ENCODE measurements at regions not wholly inside any gene's neighbourhood (a gene's known extent, or its start where the extent isn't known, plus 50 kb on each side); places are given as distances from the start of the nearest gene placed in this dataset.
A peak's percentile ranks its signal among the peaks of the same experiment; 100 is the strongest.

GRCh38 chr3:88369767-88370166 lies 220.0 kb downstream of the C3orf38 start:
- no peak overlapping the region for H3K4me3 Mint-ChIP-seq
- no peak for ATAC-seq
- no peaks in the 10 kb centered on the region for H3K36me3 Mint-ChIP-seq (ENCODE audit: low read depth)
- H3K27me3 Mint-ChIP-seq: no peaks in the 10 kb centered on the region
- DNase-seq: no peak
- H3K27ac Mint-ChIP-seq: no peak overlapping the region
- no peaks in the 10 kb centered on the region for H3K4me1 Mint-ChIP-seq
- H3K9me3 ChIP-seq (ENCODE audit: control insufficient read depth, low read length, poor library complexity, severe bottlenecking): no peaks in the 10 kb centered on the region

- no peaks in the 10 kb centered on the region for H3K27me3 Mint-ChIP-seq
- no peak overlapping the region for H3K4me3 Mint-ChIP-seq
- H3K4me1 Mint-ChIP-seq: peaks cover 2% of the 10 kb centered on the region
- no peak overlapping the region for H3K27ac Mint-ChIP-seq
- DNase-seq (no peak), ATAC-seq (no peak)
- no peaks in the 10 kb centered on the region for H3K36me3 Mint-ChIP-seq (ENCODE audit: low read depth)
- no peaks in the 10 kb centered on the region for H3K9me3 ChIP-seq (ENCODE audit: control insufficient read depth, low read length, poor library complexity, severe bottlenecking)
These were observed 235.3 kb downstream of the C3orf38 start for GRCh38 chr3:88385090-88385489.

DNA sequence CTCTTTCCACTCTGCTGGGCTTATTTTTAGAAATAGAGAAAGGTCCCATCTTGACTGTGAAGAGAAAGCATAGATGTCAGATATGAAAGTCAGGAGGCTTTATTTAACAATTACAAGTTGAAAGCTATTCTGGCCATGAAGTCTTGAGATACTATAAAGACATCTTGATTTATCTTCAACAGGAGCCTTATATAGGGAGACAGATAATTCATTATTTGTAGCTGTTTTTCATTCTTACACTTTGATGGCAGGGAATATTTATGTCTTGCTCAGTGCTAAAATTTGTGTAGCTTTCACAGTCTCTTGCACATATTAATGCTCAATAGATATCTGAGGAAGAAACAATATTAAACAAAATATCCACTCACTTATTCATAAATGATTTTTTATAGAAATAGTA lies 248.8 kb downstream of the C3orf38 start:
- H3K9me3 ChIP-seq (ENCODE audit: control insufficient read depth, low read length, poor library complexity, severe bottlenecking): no peaks in the 10 kb centered on the region
- DNase-seq: no peak
- Mint-ChIP-seq H3K27me3 (no peaks in the 10 kb centered on the region), H3K4me3 (no peak overlapping the region), H3K36me3 (ENCODE audit: low read depth) (no peaks in the 10 kb centered on the region), H3K4me1 (no peaks in the 10 kb centered on the region), H3K27ac (no peak overlapping the region)
- no peak for ATAC-seq

- H3K4me3 Mint-ChIP-seq: no peak overlapping the region
- no peaks in the 10 kb centered on the region for H3K27me3 Mint-ChIP-seq
- no peaks in the 10 kb centered on the region for H3K36me3 Mint-ChIP-seq (ENCODE audit: low read depth)
- H3K4me1 Mint-ChIP-seq: peaks cover 5% of the 10 kb centered on the region
- no peak overlapping the region for H3K27ac Mint-ChIP-seq
- no peak for ATAC-seq
- no peak for DNase-seq
- no peaks in the 10 kb centered on the region for H3K9me3 ChIP-seq (ENCODE audit: control insufficient read depth, low read length, poor library complexity, severe bottlenecking)
These were observed 253.6 kb downstream of the C3orf38 start for GRCh38 chr3:88403319-88403718.

GRCh38 chr3:88408097-88408496 lies 258.3 kb downstream of the C3orf38 start:
- Mint-ChIP-seq H3K4me1 (peaks cover 10% of the 10 kb centered on the region), H3K36me3 (ENCODE audit: low read depth) (no peaks in the 10 kb centered on the region), H3K4me3 (no peak overlapping the region), H3K27me3 (no peaks in the 10 kb centered on the region), H3K27ac (no peak overlapping the region)
- no peaks in the 10 kb centered on the region for H3K9me3 ChIP-seq (ENCODE audit: control insufficient read depth, low read length, poor library complexity, severe bottlenecking)
- no peak for DNase-seq
- ATAC-seq: no peak

DNA sequence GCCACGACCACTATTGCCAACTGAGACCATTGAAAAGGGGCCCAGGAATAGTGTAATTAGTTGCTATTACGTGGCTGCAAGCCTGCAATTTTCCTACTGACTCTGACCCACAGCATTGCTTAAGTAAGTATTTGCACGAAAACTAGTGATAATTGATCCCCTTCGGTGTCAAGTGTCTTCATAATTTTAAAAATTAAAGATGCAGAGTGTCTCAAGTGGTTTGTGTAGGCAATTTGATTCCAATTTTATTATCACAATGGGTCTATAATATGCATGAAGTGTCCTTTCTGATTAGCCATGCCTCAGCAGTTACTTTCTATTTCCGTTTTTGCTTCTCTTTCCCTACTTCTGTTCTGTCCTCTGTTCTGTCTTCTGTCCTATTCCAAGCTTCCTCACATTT lies 259.2 kb downstream of the C3orf38 start:
- Mint-ChIP-seq H3K27me3 (no peaks in the 10 kb centered on the region), H3K27ac (peak overlapping the region; percentile 12), H3K4me3 (peak overlapping the region; percentile 19), H3K4me1 (peaks cover 10% of the 10 kb centered on the region), H3K36me3 (ENCODE audit: low read depth) (no peaks in the 10 kb centered on the region)
- no peaks in the 10 kb centered on the region for H3K9me3 ChIP-seq (ENCODE audit: control insufficient read depth, low read length, poor library complexity, severe bottlenecking)
- ATAC-seq (no peak), DNase-seq (no peak)

GRCh38 chr3:88410259-88410658 lies 260.5 kb downstream of the C3orf38 start:
- Mint-ChIP-seq H3K4me3 (no peak overlapping the region), H3K27me3 (no peaks in the 10 kb centered on the region), H3K27ac (peak overlapping the region; percentile 45), H3K4me1 (peaks cover 9% of the 10 kb centered on the region), H3K36me3 (ENCODE audit: low read depth) (no peaks in the 10 kb centered on the region)
- ATAC-seq (peak; percentile 72), DNase-seq (no peak)
- H3K9me3 ChIP-seq (ENCODE audit: control insufficient read depth, low read length, poor library complexity, severe bottlenecking): no peaks in the 10 kb centered on the region

- Mint-ChIP-seq H3K27ac (no peak overlapping the region), H3K36me3 (ENCODE audit: low read depth) (no peaks in the 10 kb centered on the region), H3K4me3 (no peak overlapping the region), H3K4me1 (peaks cover 5% of the 10 kb centered on the region), H3K27me3 (no peaks in the 10 kb centered on the region)
- no peak for ATAC-seq
- DNase-seq: no peak
- no peaks in the 10 kb centered on the region for H3K9me3 ChIP-seq (ENCODE audit: control insufficient read depth, low read length, poor library complexity, severe bottlenecking)
These were observed 262.6 kb downstream of the C3orf38 start for GRCh38 chr3:88412346-88412745.

DNA sequence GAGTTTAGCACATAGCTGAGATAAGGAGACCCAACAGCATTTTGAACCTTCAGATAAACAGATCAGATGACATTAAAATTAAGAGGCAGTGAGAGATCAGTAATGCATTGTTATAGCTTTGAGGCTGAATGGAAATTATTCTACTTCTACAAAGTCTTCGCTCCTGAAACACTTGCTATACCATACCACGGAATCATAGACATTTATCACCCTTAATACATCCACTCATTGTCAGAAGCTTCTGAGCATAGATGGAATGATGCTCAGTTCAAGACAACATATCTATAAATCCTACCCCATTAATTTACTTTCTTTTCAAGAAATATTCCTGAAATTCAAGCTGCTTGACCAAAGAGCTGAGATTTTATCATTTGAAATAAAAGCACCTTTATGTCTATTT lies 266.7 kb downstream of the C3orf38 start:
- H3K27ac Mint-ChIP-seq: no peak overlapping the region
- no peak for ATAC-seq
- no peaks in the 10 kb centered on the region for H3K27me3 Mint-ChIP-seq
- no peak overlapping the region for H3K4me3 Mint-ChIP-seq
- H3K9me3 ChIP-seq (ENCODE audit: control insufficient read depth, low read length, poor library complexity, severe bottlenecking): no peaks in the 10 kb centered on the region
- DNase-seq: no peak
- no peaks in the 10 kb centered on the region for H3K4me1 Mint-ChIP-seq
- H3K36me3 Mint-ChIP-seq (ENCODE audit: low read depth): no peaks in the 10 kb centered on the region

DNA sequence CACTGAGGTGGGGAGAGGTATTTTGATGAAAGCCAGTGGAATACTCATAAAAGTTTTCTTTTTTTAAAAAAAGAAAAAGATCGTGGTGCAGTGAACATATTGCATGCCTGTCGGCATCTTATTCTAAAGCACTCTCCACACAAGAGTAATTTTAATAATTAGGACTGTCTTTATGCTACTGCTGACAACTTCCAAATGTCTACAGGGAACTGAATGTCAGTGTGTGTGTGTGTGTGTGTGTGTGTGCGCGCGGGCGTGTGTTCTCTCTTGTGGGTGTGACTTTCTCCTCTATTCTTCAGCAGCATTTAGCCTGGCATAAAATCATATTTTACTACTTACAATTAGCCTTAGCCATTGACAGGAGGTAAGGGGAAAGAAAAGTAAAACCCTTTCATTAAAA lies 268.5 kb downstream of the C3orf38 start:
- Mint-ChIP-seq H3K4me3 (no peak overlapping the region), H3K27me3 (no peaks in the 10 kb centered on the region)

GRCh38 chr3:88433568-88433967 lies 283.8 kb downstream of the C3orf38 start:
- no peaks in the 10 kb centered on the region for H3K9me3 ChIP-seq (ENCODE audit: control insufficient read depth, low read length, poor library complexity, severe bottlenecking)
- peak overlapping the region; percentile 46 for H3K4me3 Mint-ChIP-seq
- no peak overlapping the region for H3K27ac Mint-ChIP-seq
- no peaks in the 10 kb centered on the region for H3K4me1 Mint-ChIP-seq
- no peaks in the 10 kb centered on the region for H3K36me3 Mint-ChIP-seq (ENCODE audit: low read depth)
- DNase-seq (no peak), ATAC-seq (peak; percentile 37)
- no peaks in the 10 kb centered on the region for H3K27me3 Mint-ChIP-seq

More for the DNA sequence above, 268.5 kb downstream of the C3orf38 start:
- Mint-ChIP-seq H3K27ac (no peak overlapping the region), H3K4me1 (no peaks in the 10 kb centered on the region), H3K36me3 (ENCODE audit: low read depth) (no peaks in the 10 kb centered on the region)
- ATAC-seq: no peak
- no peak for DNase-seq
- H3K9me3 ChIP-seq (ENCODE audit: control insufficient read depth, low read length, poor library complexity, severe bottlenecking): no peaks in the 10 kb centered on the region

DNA sequence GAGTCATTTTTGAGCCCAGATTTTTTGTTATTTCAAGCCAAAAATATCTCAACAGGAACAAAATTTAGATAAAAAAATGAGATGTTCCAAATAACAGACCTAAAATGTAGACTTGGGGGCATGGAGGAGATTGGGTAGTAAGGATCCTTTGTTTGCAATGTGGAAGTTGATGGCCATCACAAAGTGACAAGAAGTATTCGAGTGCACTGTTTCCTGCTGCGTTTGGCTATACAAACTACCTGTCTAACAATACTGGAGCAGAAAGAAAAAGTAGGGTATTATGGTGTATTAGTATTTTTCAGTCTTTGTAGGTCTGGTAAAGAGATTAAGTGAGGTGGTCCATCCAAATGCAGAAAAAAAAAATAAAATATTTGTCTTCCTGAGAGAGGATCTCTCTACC lies 284.2 kb downstream of the C3orf38 start:
- no peaks in the 10 kb centered on the region for H3K27me3 Mint-ChIP-seq
- ATAC-seq (no peak), DNase-seq (no peak)
- H3K27ac Mint-ChIP-seq: no peak overlapping the region
- H3K4me1 Mint-ChIP-seq: no peaks in the 10 kb centered on the region
- H3K9me3 ChIP-seq (ENCODE audit: control insufficient read depth, low read length, poor library complexity, severe bottlenecking): no peaks in the 10 kb centered on the region
- peak overlapping the region; percentile 46 for H3K4me3 Mint-ChIP-seq
- H3K36me3 Mint-ChIP-seq (ENCODE audit: low read depth): no peaks in the 10 kb centered on the region

DNA sequence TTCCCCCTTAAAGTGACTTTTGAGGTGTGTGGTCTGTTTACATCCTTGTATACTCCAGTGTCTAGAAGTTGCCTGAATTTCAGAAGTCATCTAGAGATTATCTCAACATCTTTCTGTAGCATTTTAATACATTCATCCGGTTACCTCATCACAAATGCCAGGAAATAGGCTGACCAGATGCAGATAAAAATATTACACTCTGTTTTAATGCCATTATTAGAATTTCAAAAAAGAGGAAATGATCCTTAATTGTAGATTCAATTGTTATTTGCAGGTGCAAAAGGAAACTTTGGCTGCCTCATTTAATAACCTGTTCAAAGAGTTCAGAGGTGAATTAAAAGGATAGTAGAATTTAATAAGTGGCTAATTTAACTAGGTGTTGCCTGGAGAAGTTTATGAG lies 290.9 kb downstream of the C3orf38 start:
- no peak overlapping the region for H3K27ac Mint-ChIP-seq
- no peak for DNase-seq
- no peak for ATAC-seq
- no peak overlapping the region for H3K4me3 Mint-ChIP-seq
- no peaks in the 10 kb centered on the region for H3K9me3 ChIP-seq (ENCODE audit: control insufficient read depth, low read length, poor library complexity, severe bottlenecking)
- no peaks in the 10 kb centered on the region for H3K36me3 Mint-ChIP-seq (ENCODE audit: low read depth)
- no peaks in the 10 kb centered on the region for H3K4me1 Mint-ChIP-seq
- H3K27me3 Mint-ChIP-seq: no peaks in the 10 kb centered on the region

DNA sequence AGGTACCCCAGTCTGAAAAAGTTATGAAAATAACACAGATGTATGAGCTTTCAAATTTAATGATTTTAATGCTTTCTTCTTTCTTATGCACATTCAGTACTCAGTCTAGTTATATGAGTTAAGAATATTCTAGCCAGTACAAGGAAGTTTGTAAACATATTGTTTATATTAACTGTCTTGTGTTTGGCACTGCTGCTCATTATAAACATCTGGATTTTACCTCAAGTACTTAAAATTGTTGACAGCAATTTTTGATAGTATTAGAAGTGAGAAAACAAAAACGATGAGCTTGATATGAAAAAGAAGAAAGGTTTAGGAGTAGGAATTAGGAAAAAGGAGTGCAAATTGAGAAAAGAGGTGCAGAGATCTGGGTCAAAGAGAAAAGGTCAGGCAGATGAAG lies 293.3 kb downstream of the C3orf38 start:
- Mint-ChIP-seq H3K27me3 (no peaks in the 10 kb centered on the region), H3K27ac (no peak overlapping the region), H3K36me3 (ENCODE audit: low read depth) (no peaks in the 10 kb centered on the region), H3K4me1 (no peaks in the 10 kb centered on the region), H3K4me3 (no peak overlapping the region)
- DNase-seq (no peak), ATAC-seq (no peak)
- H3K9me3 ChIP-seq (ENCODE audit: control insufficient read depth, low read length, poor library complexity, severe bottlenecking): no peaks in the 10 kb centered on the region

DNA sequence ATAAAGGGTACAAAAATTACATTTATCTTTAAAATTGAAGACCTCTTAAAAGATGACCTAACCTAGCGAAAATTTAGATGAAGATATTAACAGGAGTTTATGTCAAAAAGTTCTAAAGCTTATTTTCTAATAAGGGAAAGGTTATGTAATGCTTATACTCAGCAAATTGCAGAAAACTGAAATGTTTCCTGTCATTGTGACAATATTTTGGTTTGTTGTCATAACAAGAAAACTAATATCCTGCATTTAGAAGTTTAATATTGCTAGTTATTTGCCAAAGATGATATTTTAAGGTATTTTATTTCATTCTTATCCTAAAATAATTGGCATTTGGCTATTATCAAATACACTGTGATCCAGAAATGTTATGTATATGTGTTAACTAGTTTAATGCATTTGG lies 294.5 kb downstream of the C3orf38 start:
- Mint-ChIP-seq H3K27me3 (no peaks in the 10 kb centered on the region), H3K27ac (no peak overlapping the region), H3K36me3 (ENCODE audit: low read depth) (no peaks in the 10 kb centered on the region), H3K4me3 (no peak overlapping the region), H3K4me1 (no peaks in the 10 kb centered on the region)
- no peak for DNase-seq
- no peak for ATAC-seq
- no peaks in the 10 kb centered on the region for H3K9me3 ChIP-seq (ENCODE audit: control insufficient read depth, low read length, poor library complexity, severe bottlenecking)
